ENCODE measurements at regions not wholly inside any gene's neighbourhood (a gene's known extent, or its start where the extent isn't known, plus 50 kb on each side); places are given as distances from the start of the nearest gene placed in this dataset.

GRCh38 chr5:17150531-17150930, 66.9 kb upstream of the BASP1 start:
- TF ChIP-seq EZH2 (IDR thresholded peaks at IDR 0.05; ENCODE audit: insufficient read depth, poor library complexity, severe bottlenecking) (no peak), EZH2phosphoT487 (IDR thresholded peaks at IDR 0.05; ENCODE audit: insufficient read depth, low read depth) (no peak)

Data from GM23248 (cell line).